ENCODE measurements at regions not wholly inside any gene's neighbourhood (a gene's known extent, or its start where the extent isn't known, plus 50 kb on each side); places are given as distances from the start of the nearest gene placed in this dataset.

DNA sequence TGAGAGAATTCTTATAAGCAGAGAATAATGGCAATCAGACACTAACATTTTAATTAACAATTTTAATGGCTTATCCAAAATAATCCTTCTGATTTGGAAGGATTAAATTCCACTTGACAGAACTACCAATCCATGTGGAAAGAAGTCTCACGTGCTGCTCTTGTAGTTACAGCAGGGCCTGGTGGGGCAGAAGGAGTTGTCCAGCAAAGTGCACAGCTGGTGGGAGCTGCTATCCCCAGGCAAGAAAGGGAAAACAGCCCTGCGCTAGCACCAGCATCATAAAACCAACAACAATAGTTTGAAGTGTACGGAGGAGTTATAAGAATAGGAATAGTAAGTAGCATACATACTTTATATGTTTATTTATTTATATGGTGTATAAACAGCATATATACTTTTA lies 127.4 kb upstream of the TRIM2 start:
- H3K4me1 Mint-ChIP-seq, result peaks cover 14% of the 10 kb centered on the region
- H3K27ac Mint-ChIP-seq, result no peak overlapping the region
- no peak for DNase-seq (ENCODE audit: low spot score in 2 of 2, unreplicated experiment in 2 of 2)
- no peak overlapping the region for H3K4me3 Mint-ChIP-seq
- no peaks in the 10 kb centered on the region for H3K27me3 Mint-ChIP-seq (ENCODE audit: low read depth)
- no peaks in the 10 kb centered on the region for H3K36me3 Mint-ChIP-seq
- H3K9me3 Mint-ChIP-seq, result peaks cover 10% of the 10 kb centered on the region
- TF ChIP-seq, protein P1, sequence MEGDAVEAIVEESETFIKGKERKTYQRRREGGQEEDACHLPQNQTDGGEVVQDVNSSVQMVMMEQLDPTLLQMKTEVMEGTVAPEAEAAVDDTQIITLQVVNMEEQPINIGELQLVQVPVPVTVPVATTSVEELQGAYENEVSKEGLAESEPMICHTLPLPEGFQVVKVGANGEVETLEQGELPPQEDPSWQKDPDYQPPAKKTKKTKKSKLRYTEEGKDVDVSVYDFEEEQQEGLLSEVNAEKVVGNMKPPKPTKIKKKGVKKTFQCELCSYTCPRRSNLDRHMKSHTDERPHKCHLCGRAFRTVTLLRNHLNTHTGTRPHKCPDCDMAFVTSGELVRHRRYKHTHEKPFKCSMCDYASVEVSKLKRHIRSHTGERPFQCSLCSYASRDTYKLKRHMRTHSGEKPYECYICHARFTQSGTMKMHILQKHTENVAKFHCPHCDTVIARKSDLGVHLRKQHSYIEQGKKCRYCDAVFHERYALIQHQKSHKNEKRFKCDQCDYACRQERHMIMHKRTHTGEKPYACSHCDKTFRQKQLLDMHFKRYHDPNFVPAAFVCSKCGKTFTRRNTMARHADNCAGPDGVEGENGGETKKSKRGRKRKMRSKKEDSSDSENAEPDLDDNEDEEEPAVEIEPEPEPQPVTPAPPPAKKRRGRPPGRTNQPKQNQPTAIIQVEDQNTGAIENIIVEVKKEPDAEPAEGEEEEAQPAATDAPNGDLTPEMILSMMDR (IDR thresholded peaks at IDR 0.05; ENCODE audit: unreplicated experiment), result no peak

DNA sequence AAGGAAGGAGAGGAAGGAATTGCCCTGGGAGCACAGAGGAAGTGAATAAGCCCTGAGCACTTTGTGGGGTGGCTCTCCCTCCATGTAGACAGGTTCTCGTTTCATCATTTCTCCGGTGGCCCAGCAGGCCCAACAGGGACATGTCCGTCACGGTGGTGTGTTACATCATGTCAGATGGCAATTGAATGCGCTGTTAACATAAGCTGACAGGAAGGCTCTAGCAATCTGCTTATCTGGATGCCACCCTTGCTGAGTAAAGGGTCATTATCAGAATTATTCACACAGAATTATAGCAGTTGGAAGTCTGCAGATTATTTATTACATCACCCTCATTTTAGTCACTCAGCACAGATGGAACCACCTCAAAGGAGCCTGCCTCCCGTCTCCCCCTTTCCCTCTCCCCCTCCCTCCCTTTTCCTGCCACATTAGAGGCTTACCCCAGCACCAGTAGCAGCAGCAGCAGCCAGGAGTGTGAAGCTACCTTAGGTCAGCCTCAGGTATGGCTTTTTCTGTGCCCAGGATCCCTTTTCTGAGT lies 124.3 kb upstream of the TRIM2 start:
- no peak overlapping the region for H3K4me3 Mint-ChIP-seq
- H3K27ac Mint-ChIP-seq, result no peak overlapping the region
- TF ChIP-seq, protein P1 (IDR thresholded peaks at IDR 0.05; ENCODE audit: unreplicated experiment), result no peak
- H3K36me3 Mint-ChIP-seq, result no peaks in the 10 kb centered on the region
- no peaks in the 10 kb centered on the region for H3K27me3 Mint-ChIP-seq (ENCODE audit: low read depth)
- H3K4me1 Mint-ChIP-seq, result peaks cover 20% of the 10 kb centered on the region
- DNase-seq (ENCODE audit: low spot score in 2 of 2, unreplicated experiment in 2 of 2), result no peak
- peaks cover 7% of the 10 kb centered on the region for H3K9me3 Mint-ChIP-seq

DNA sequence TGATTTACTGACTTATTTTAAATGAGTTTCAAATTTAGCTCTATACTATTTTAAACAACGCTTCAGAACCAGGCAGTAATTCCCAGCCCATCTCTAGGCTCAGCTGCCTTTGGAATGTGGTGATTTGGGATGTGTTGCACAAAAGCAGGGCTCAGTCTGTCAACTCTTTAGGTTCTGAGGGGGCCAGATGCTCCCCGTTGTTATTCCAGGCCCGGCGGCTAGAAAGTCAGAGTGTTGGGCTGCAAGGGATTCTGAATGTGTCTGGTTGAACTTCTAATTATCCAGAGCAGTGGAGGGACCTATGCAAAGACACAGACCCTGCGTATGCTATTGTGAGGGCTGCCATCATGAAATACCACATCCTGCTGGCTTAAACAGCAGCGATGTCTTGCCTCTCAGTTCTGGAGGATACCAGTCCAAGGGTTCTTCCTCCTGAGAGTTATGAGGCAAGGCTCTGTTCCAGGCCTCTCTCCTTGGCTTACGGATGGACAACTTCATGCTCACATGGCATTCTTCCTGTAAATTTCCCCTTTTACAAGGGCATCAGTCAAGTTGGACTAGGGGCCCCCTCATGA lies 123.2 kb upstream of the TRIM2 start:
- H3K36me3 Mint-ChIP-seq, result no peaks in the 10 kb centered on the region
- TF ChIP-seq, protein P1 (IDR thresholded peaks at IDR 0.05; ENCODE audit: unreplicated experiment), result no peak
- peaks cover 18% of the 10 kb centered on the region for H3K4me1 Mint-ChIP-seq
- H3K9me3 Mint-ChIP-seq, result peaks cover 7% of the 10 kb centered on the region
- no peak overlapping the region for H3K27ac Mint-ChIP-seq
- no peaks in the 10 kb centered on the region for H3K27me3 Mint-ChIP-seq (ENCODE audit: low read depth)
- H3K4me3 Mint-ChIP-seq, result no peak overlapping the region
- no peak for DNase-seq (ENCODE audit: low spot score in 2 of 2, unreplicated experiment in 2 of 2)

DNA sequence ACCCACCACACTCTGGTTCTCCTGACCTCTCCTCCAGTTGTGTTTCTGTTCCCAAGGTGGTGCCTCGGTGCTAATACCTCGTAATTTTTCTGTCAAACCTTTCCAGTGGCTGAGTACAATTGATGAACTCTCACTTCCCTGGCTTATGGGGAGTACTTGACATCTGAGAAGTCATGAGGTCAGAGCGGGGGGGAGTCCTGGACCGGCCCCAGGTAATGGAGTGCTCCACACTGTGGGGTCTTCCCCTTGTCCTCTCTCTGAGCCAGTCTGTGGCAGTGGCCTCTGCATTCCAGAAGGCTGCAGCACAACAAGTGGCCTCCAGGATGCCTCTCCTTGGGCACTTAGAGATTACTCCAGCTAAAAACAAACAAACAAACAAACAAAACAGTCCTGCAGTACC lies 122.5 kb upstream of the TRIM2 start:
- H3K27me3 Mint-ChIP-seq (ENCODE audit: low read depth), result no peaks in the 10 kb centered on the region
- H3K4me3 Mint-ChIP-seq, result no peak overlapping the region
- TF ChIP-seq, protein P1 (IDR thresholded peaks at IDR 0.05; ENCODE audit: unreplicated experiment), result no peak
- no peak overlapping the region for H3K27ac Mint-ChIP-seq
- no peak for DNase-seq (ENCODE audit: low spot score in 2 of 2, unreplicated experiment in 2 of 2)
- H3K9me3 Mint-ChIP-seq, result peaks cover 7% of the 10 kb centered on the region
- H3K36me3 Mint-ChIP-seq, result no peaks in the 10 kb centered on the region
- H3K4me1 Mint-ChIP-seq, result peaks cover 18% of the 10 kb centered on the region

DNA sequence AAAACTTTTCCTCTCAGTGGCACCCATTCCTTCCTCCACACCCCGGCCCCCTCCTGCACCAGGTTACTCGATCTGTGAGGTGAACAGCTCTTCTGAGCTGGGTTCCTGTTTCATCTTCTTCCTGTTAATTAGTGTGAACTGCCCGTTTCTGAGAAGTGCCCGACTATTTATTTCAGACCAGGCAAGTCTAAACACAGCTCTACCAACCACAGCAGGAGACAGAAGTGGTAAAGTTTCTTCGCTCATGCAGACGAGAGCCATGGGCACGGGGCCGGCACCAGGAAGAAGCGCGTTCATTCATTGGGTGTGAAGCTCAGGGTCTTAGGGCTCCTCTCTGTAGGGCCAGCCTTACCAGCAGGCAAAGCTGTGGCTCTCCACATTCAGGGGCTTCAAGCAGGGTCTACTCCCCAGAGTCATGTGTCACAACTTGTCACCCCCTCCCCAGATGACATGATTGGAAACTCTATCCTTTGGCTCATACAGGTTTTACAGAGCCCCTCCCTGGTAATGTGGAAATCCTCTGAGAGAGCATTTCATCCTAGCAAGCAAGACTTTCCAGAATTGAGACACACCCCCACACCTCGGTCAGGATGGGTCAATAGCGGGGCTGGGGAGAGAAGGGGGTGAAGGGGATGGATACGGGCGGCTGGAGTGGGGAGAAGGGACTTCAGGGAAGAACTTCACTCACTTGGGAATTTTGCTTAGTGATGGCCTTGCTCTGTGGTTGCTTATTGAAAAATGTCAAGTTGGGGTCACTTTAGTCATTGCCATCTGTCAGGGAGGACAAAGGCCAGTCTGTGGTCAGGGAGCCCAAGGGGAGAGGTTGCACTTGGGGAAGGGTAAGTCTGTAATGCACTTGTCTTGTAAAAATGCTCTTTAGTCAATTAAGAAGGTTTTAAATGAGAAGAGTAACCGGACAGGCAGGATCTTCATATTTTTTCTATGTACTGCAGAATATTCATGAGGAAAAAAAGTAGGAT lies 121.6 kb upstream of the TRIM2 start:
- Mint-ChIP-seq H3K9me3 (peaks cover 7% of the 10 kb centered on the region), H3K27me3 (ENCODE audit: low read depth) (no peaks in the 10 kb centered on the region), H3K27ac (peak overlapping the region; percentile 30), H3K4me3 (no peak overlapping the region), H3K4me1 (peaks cover 18% of the 10 kb centered on the region), H3K36me3 (no peaks in the 10 kb centered on the region)
- DNase-seq (ENCODE audit: low spot score in 2 of 2, unreplicated experiment in 2 of 2), result no peak
- TF ChIP-seq, protein P1 (IDR thresholded peaks at IDR 0.05; ENCODE audit: unreplicated experiment), result no peak
